ENCODE measurements at regions not wholly inside any gene's neighbourhood (a gene's known extent, or its start where the extent isn't known, plus 50 kb on each side); places are given as distances from the start of the nearest gene placed in this dataset.
A peak's percentile ranks its signal among the peaks of the same experiment; 100 is the strongest.

DNA sequence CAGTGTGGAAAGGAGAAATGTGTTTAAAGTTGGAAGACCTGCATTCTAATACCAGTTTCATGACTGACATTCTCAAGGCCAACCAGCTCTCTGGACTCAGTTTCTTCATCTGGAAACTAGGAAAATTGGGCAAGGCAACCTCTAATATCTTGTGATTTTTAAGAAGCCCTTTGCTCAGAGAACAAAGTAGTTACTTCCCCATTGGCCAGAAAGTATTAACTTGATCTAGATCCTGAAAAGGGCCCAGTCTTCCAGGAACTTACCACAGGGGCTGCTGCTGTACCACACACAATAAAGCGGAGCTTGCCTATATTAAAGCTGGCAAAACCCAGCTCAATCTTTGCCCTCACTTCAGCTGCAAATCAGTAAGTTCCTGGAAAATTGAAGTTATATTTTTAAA is 155.6 kb upstream of the ADO start:
- TF ChIP-seq, protein P1, sequence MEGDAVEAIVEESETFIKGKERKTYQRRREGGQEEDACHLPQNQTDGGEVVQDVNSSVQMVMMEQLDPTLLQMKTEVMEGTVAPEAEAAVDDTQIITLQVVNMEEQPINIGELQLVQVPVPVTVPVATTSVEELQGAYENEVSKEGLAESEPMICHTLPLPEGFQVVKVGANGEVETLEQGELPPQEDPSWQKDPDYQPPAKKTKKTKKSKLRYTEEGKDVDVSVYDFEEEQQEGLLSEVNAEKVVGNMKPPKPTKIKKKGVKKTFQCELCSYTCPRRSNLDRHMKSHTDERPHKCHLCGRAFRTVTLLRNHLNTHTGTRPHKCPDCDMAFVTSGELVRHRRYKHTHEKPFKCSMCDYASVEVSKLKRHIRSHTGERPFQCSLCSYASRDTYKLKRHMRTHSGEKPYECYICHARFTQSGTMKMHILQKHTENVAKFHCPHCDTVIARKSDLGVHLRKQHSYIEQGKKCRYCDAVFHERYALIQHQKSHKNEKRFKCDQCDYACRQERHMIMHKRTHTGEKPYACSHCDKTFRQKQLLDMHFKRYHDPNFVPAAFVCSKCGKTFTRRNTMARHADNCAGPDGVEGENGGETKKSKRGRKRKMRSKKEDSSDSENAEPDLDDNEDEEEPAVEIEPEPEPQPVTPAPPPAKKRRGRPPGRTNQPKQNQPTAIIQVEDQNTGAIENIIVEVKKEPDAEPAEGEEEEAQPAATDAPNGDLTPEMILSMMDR (IDR thresholded peaks at IDR 0.05), result no peak

DNA sequence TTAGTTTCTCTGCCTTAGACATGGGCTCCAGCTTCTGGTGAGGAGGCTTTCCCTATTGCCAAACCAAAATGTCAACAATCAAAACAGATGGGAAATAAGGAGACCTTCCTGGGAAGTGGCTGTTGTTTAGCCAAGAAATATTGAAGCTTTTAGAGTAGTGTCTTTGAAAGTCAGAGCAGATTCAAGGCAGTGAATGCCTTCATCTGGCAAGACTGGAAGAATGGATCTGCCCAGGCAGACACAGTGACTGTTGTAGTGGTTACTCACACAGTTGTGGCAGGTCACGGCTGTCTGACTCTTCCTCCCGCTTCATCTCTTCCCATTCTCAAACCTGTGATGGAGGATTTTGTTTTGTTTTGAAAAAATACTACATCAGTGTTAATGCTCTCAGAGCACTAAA is 154.1 kb upstream of the ADO start:
- intact Hi-C loops (cut with DNase I), result no loop called here

More for the DNA sequence above, 155.6 kb upstream of the ADO start:
- ATAC-seq (peak in 1 of 2 donors; percentile 64), DNase-seq (no peak)
- Histone ChIP-seq H3K36me3 (no peaks in the 10 kb centered on the region), H3K27ac (no peak overlapping the region), H3K9me3 (no peaks in the 10 kb centered on the region), H3K4me1 (no peaks in the 10 kb centered on the region), H3K4me3 (no peak overlapping the region), H3K27me3 (ENCODE audit: low read depth) (no peaks in the 10 kb centered on the region)
- intact Hi-C loops (cut with DNase I), result no loop called here

DNA sequence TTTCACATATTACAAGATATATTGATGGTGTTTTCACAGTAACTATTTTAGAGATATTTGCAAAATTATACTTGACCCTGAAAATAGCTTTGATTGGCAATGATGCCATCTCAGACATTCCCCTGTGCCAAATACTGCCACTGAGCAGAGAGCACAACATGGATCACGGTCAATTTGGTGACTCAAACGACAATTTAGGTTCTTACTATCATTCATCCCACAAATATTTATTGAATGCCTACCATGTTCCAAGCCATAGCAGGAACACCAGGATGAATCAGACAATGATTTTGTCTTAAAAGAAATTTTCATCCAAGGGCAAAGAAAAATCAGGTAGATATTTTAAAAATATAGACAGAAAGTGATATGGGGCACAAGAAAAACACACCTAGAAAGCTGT is 153.2 kb upstream of the ADO start:
- H3K27me3 ChIP-seq (ENCODE audit: low read depth), result no peaks in the 10 kb centered on the region
- no peaks in the 10 kb centered on the region for H3K4me1 ChIP-seq
- no peaks in the 10 kb centered on the region for H3K36me3 ChIP-seq
- H3K27ac ChIP-seq, result no peak overlapping the region
- no peaks in the 10 kb centered on the region for H3K9me3 ChIP-seq
- no peak for ATAC-seq
- TF ChIP-seq, protein P1 (IDR thresholded peaks at IDR 0.05), result no peak
- intact Hi-C loops (cut with DNase I), result no loop called here
- DNase-seq, result no peak
- no peak overlapping the region for H3K4me3 ChIP-seq

More for the DNA sequence above, 154.1 kb upstream of the ADO start:
- TF ChIP-seq, protein P1 (IDR thresholded peaks at IDR 0.05), result no peak
- H3K27me3 ChIP-seq (ENCODE audit: low read depth), result no peaks in the 10 kb centered on the region
- no peak overlapping the region for H3K4me3 ChIP-seq
- ATAC-seq (no peak), DNase-seq (no peak)
- no peaks in the 10 kb centered on the region for H3K4me1 ChIP-seq
- H3K27ac ChIP-seq, result no peak overlapping the region
- no peaks in the 10 kb centered on the region for H3K36me3 ChIP-seq
- no peaks in the 10 kb centered on the region for H3K9me3 ChIP-seq

DNA sequence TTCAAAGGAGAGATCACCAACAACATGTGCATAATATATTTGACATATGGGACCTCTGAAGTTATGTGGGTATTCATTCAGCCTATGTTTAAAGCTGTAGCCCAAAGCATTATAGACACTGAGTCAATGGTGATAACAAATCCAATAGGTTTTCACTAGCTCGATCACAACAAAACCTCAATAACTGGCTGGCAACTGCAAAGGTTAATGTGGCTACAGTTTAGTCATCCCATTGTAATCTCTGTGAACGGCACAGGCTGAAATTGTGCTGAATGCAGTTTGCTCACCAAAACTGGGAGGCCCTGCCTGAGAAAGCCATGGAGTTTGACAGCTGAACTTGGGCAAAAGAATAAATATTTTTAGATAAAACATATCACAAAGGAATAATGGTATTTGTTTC is 152.4 kb upstream of the ADO start:
- H3K9me3 ChIP-seq, result no peaks in the 10 kb centered on the region

DNA sequence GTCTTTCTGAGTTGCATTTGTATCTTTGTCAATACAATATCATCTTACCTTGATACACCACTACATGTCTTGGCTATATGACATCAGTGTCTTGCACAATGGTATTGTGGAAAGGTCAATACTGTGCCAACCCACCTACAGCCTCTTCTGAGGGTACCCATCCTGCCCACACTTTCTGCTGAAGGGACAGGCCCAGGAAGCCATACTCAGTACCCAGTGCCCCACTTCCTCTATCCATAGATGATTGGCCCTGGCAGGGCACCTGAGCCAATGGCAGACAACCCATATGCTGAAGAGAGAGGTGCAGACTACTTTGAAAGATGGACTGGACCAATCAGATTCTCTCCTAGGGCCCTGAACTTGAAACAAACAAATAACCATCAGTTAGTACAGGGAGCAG is 152.0 kb upstream of the ADO start:
- H3K4me1 ChIP-seq, result no peaks in the 10 kb centered on the region
- H3K9me3 ChIP-seq, result no peaks in the 10 kb centered on the region
- no peaks in the 10 kb centered on the region for H3K36me3 ChIP-seq
- no peak overlapping the region for H3K27ac ChIP-seq
- no peaks in the 10 kb centered on the region for H3K27me3 ChIP-seq (ENCODE audit: low read depth)
- intact Hi-C loops (cut with DNase I), result no loop called here
- ATAC-seq (no peak), DNase-seq (no peak)
- TF ChIP-seq, protein P1 (IDR thresholded peaks at IDR 0.05), result no peak
- H3K4me3 ChIP-seq, result no peak overlapping the region

More for the DNA sequence above, 152.4 kb upstream of the ADO start:
- TF ChIP-seq, protein P1 (IDR thresholded peaks at IDR 0.05), result no peak
- H3K27me3 ChIP-seq (ENCODE audit: low read depth), result no peaks in the 10 kb centered on the region
- ATAC-seq (no peak), DNase-seq (no peak)
- intact Hi-C loops (cut with DNase I), result no loop called here
- H3K4me3 ChIP-seq, result no peak overlapping the region
- no peaks in the 10 kb centered on the region for H3K36me3 ChIP-seq
- H3K27ac ChIP-seq, result no peak overlapping the region
- no peaks in the 10 kb centered on the region for H3K4me1 ChIP-seq

DNA sequence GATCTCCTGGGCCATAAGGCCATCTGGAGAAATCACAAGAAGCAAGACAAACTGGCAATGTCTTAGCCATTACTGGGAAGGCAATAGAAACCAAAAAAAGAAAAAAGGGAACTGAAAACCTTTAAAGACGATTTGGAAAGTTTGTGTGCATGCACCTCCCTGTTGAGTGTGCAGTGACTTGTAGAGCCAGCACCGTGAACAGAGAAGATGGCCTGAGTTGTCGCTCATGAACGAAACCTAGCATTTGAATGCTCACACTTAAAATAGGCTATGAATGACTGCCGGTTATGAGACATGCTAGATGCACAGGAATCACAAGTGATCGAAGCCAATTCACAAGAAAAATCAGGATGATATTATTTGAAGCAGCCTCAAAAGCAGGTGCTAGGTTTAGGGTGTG is 151.3 kb upstream of the ADO start:
- Histone ChIP-seq H3K27ac (no peak overlapping the region), H3K4me1 (no peaks in the 10 kb centered on the region), H3K27me3 (ENCODE audit: low read depth) (no peaks in the 10 kb centered on the region), H3K36me3 (no peaks in the 10 kb centered on the region), H3K9me3 (no peaks in the 10 kb centered on the region), H3K4me3 (no peak overlapping the region)
- TF ChIP-seq, protein P1 (IDR thresholded peaks at IDR 0.05), result no peak
- DNase-seq, result no peak
- peak; percentile 24 to 48 for ATAC-seq
- intact Hi-C loops (cut with DNase I), result no loop called here
